ENCODE measurements at regions not wholly inside any gene's neighbourhood (a gene's known extent, or its start where the extent isn't known, plus 50 kb on each side); places are given as distances from the start of the nearest gene placed in this dataset.

DNA sequence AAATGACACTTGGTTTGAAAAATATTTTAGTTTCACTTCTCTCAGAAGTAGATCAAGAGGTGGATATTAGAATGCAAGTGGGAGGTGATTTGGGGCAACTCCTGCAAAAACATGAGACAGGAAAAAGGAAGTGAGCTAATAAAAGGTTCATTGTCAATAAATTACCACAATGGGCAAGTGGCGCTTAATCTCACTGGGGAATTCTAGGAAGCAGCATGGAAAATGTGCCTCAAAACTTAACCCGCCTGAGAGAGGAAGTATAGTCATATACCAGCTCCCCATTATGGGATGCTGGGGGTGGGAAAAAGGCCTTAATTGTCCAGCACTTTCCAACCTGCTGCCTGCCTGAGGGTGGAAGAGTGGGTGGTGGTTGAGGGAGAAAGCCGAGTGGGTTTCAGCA is 204.1 kb downstream of the ELAVL2 start:
- no peak overlapping the region for H3K27ac ChIP-seq
- intact Hi-C loops (cut with DNase I) = no loop called here
- DNase-seq (ENCODE audit: low spot score in 2 of 2) = no peak
- no peaks in the 10 kb centered on the region for H3K36me3 ChIP-seq
- TF ChIP-seq, protein P1, sequence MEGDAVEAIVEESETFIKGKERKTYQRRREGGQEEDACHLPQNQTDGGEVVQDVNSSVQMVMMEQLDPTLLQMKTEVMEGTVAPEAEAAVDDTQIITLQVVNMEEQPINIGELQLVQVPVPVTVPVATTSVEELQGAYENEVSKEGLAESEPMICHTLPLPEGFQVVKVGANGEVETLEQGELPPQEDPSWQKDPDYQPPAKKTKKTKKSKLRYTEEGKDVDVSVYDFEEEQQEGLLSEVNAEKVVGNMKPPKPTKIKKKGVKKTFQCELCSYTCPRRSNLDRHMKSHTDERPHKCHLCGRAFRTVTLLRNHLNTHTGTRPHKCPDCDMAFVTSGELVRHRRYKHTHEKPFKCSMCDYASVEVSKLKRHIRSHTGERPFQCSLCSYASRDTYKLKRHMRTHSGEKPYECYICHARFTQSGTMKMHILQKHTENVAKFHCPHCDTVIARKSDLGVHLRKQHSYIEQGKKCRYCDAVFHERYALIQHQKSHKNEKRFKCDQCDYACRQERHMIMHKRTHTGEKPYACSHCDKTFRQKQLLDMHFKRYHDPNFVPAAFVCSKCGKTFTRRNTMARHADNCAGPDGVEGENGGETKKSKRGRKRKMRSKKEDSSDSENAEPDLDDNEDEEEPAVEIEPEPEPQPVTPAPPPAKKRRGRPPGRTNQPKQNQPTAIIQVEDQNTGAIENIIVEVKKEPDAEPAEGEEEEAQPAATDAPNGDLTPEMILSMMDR (IDR thresholded peaks at IDR 0.05) = no peak
- H3K27me3 ChIP-seq = no peaks in the 10 kb centered on the region
- H3K4me1 ChIP-seq = no peaks in the 10 kb centered on the region
- no peaks in the 10 kb centered on the region for H3K9me3 ChIP-seq
- H3K4me3 ChIP-seq = no peak overlapping the region

DNA sequence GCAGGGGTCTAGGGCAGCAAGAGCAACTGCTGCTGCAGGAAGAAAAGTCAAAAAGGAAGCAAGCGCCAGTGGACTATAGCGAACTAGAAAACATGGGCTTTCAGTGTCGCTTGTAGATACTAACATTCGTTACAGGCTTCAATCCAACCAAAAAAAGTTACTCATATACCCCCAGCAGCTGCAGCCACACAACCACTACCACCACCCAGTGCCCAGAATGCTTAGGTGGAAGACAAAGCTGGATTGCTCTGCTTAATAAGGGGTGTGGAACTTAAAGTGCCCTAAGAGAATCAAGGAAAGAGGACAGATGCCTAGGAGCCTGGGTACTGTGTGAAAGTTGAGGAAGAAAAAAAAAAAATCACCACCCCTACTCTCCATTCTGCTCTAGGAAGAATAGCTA is 203.6 kb downstream of the ELAVL2 start:
- Histone ChIP-seq H3K4me1 (no peaks in the 10 kb centered on the region), H3K9me3 (no peaks in the 10 kb centered on the region), H3K36me3 (no peaks in the 10 kb centered on the region), H3K27ac (no peak overlapping the region), H3K4me3 (no peak overlapping the region), H3K27me3 (no peaks in the 10 kb centered on the region)
- TF ChIP-seq, protein P1 (IDR thresholded peaks at IDR 0.05) = no peak
- DNase-seq (ENCODE audit: low spot score in 2 of 2) = no peak
- intact Hi-C loops (cut with DNase I) = no loop called here

DNA sequence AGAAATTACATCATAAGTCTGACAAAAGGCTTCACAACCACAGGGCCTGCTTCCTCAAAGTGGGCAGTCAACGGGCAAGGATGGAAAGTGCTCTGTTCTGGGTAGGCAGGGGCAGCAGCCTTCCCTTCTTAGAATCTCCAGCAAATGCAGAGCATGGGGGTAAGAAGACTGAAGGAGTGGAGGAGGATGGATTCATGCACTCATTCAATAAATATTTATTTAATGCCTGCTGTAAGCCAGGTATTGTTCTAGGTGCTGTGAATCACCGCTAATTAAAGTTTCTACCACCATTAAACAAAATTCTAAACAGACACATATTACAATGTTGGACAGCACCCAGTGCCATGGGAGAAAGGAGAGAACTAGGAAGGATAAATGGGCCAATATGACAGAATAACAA is 195.6 kb downstream of the ELAVL2 start:
- H3K27me3 ChIP-seq = no peaks in the 10 kb centered on the region
- TF ChIP-seq, protein P1 (IDR thresholded peaks at IDR 0.05) = no peak
- no peak overlapping the region for H3K27ac ChIP-seq
- intact Hi-C loops (cut with DNase I) = no loop called here
- H3K4me3 ChIP-seq = no peak overlapping the region
- no peaks in the 10 kb centered on the region for H3K9me3 ChIP-seq
- no peaks in the 10 kb centered on the region for H3K36me3 ChIP-seq
- H3K4me1 ChIP-seq = no peaks in the 10 kb centered on the region
- DNase-seq (ENCODE audit: low spot score in 2 of 2) = no peak

DNA sequence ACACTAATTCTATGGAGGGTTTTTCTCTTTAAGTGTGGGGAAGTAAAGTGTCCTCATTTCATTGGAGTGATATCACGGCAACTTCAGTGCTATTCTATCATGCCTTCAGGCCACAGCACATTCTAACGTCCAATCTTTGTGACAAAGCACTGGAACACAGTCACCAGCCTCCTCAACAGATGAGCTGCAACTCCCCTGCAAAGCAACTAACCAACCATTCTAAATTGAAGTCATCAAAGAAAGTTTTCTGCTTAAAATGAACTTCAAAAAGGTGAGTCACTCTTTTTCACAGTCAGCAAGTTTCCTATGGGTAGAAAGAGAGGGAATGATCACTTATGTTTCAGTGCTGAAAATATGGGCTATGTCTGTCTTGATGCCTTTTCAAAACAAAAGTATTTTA is 190.8 kb downstream of the ELAVL2 start:
- no peaks in the 10 kb centered on the region for H3K9me3 ChIP-seq
- intact Hi-C loops (cut with DNase I) = no loop called here
- no peak for DNase-seq (ENCODE audit: low spot score in 2 of 2)
- no peaks in the 10 kb centered on the region for H3K27me3 ChIP-seq
- H3K4me1 ChIP-seq = no peaks in the 10 kb centered on the region
- no peak overlapping the region for H3K4me3 ChIP-seq
- no peak overlapping the region for H3K27ac ChIP-seq
- TF ChIP-seq, protein P1 (IDR thresholded peaks at IDR 0.05) = no peak
- no peaks in the 10 kb centered on the region for H3K36me3 ChIP-seq

DNA sequence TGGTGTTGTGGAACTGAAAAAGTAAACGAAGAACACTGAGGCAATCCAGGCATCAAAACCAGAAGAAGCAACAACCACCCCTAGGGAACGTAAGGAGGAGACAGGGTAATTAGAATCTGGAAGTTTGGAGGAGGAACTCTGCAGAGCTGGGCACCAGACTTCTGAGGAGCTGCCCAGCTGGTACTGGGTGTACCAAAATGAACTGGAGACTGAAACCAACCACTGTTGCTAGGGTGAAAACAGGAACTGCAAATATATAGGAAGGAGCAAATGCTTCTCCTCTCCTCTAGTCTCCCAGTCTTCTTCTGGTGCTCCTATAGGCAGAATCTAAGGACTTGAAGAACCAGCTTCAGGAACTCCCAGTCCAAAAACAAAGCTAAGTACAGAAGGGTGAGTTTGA is 189.8 kb downstream of the ELAVL2 start:
- Histone ChIP-seq H3K27ac (no peak overlapping the region), H3K4me1 (no peaks in the 10 kb centered on the region), H3K4me3 (no peak overlapping the region), H3K9me3 (no peaks in the 10 kb centered on the region), H3K27me3 (no peaks in the 10 kb centered on the region), H3K36me3 (no peaks in the 10 kb centered on the region)
- intact Hi-C loops (cut with DNase I) = no loop called here
- TF ChIP-seq, protein P1 (IDR thresholded peaks at IDR 0.05) = no peak
- no peak for DNase-seq (ENCODE audit: low spot score in 2 of 2)

DNA sequence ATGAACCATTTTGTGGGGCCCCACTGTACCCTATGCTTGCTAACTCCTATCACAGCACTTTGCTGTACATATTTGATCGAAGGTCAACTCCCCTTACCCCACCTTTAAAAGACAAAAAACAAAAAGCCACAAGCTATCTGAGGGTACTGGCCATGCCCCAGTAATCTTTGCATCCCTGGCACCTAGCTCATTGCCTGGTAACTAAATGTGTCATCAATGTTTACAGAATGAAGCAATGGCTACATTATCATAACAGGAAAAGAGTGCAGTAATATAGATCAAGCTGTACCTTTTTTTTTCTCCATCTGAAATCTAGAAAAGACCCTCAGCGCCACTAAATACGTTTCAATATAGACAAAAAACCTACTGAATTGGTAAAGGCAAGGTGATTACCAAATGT is 188.0 kb downstream of the ELAVL2 start:
- intact Hi-C loops (cut with DNase I) = no loop called here
- H3K9me3 ChIP-seq = no peaks in the 10 kb centered on the region
- no peaks in the 10 kb centered on the region for H3K4me1 ChIP-seq
- no peak for DNase-seq (ENCODE audit: low spot score in 2 of 2)
- no peaks in the 10 kb centered on the region for H3K36me3 ChIP-seq
- TF ChIP-seq, protein P1 (IDR thresholded peaks at IDR 0.05) = no peak
- no peak overlapping the region for H3K27ac ChIP-seq
- no peaks in the 10 kb centered on the region for H3K27me3 ChIP-seq
- no peak overlapping the region for H3K4me3 ChIP-seq

All from ascending aorta (tissue), 2 donors.